MCF 10A (cell line): ENCODE measurements at regions not wholly inside any gene's neighbourhood (a gene's known extent, or its start where the extent isn't known, plus 50 kb on each side); places are given as distances from the start of the nearest gene placed in this dataset.
A peak's percentile ranks its signal among the peaks of the same experiment; 100 is the strongest.

Experiments
- BruUV-seq: library from RNA; stranded (reverse); fragments of 400-500 nt; replicated peaks from 2 replicates; lab custom pipeline; 2021; lab: Mats Ljungman, UMichigan
- CTCF ChIA-PET: fragments of 300-600 bp; sonication (Branson Sonifier 250); formaldehyde crosslinking; extraction: SDS; loops from one replicate; lab custom pipeline; 2021; ENCODE audit warnings: antibody characterized with exemption, inconsistent platforms; lab: Yijun Ruan, JAX
- POLR2A ChIA-PET: fragments of 300-600, 350-650 bp; sonication (Branson Sonifier 250); formaldehyde crosslinking; extraction: SDS; loops from one replicate; lab custom pipeline; 2020; ENCODE audit warnings: antibody characterized with exemption, inconsistent platforms; lab: Yijun Ruan, JAX
- DNase-seq: peaks from one replicate; pipeline ENCODE4 v3.0.0-alpha.2; 2018; ENCODE audit not compliant: unreplicated experiment
- H3K27ac Mint-ChIP-seq: one replicate; pipeline ENCODE4 v1.8.0; 2022; ENCODE audit warnings: mild to moderate bottlenecking, low read depth, mixed read lengths; ENCODE audit not compliant: unreplicated experiment
- H3K27me3 Mint-ChIP-seq: one replicate; pipeline ENCODE4 v1.8.0; 2022; ENCODE audit warnings: mixed read lengths; ENCODE audit not compliant: insufficient read depth, unreplicated experiment
- H3K36me3 Mint-ChIP-seq: one replicate; pipeline ENCODE4 v1.8.0; 2022; ENCODE audit warnings: mild to moderate bottlenecking, moderate library complexity, mixed read lengths; ENCODE audit not compliant: insufficient read depth, unreplicated experiment
- H3K4me1 Mint-ChIP-seq: one replicate; pipeline ENCODE4 v1.8.0; 2022; ENCODE audit warnings: mixed read lengths; ENCODE audit not compliant: insufficient read depth, unreplicated experiment
- H3K4me3 Mint-ChIP-seq: one replicate; pipeline ENCODE4 v1.8.0; 2022; ENCODE audit warnings: mild to moderate bottlenecking, moderate library complexity, mixed read lengths; ENCODE audit not compliant: unreplicated experiment
- H3K9me3 Mint-ChIP-seq: one replicate; pipeline ENCODE4 v1.8.0; 2022; ENCODE audit warnings: mixed read lengths; ENCODE audit not compliant: unreplicated experiment
- CTCF ChIP-seq: fragments of 200-600 bp; IDR thresholded peaks from one replicate; pipeline ENCODE4 v1.8.0; 2022; ENCODE audit warnings: antibody characterized with exemption, mild to moderate bottlenecking; ENCODE audit not compliant: unreplicated experiment
- intact Hi-C: fragments of 100-400 bp; cut with micrococcal nuclease; formaldehyde crosslinking; loops from 2 replicates; pipeline ENCODE4 v1.14.1; 2022

GRCh38 chr6:156713548-156713947 is 63.6 kb upstream of the ARID1B start:
- Mint-ChIP-seq H3K4me3 (no peak overlapping the region), H3K27ac (no peak overlapping the region), H3K9me3 (no peaks in the 10 kb centered on the region), H3K36me3 (no peaks in the 10 kb centered on the region), H3K4me1 (no peaks in the 10 kb centered on the region), H3K27me3 (no peaks in the 10 kb centered on the region)
- intact Hi-C loops, result no loop called here
- no peak for DNase-seq
- BruUV-seq, result no TSS peak
- ChIA-PET POLR2A (interaction anchor here (1.4 kb wide), 1 partner anchor 67 kb away, joined by 5 read pairs; no protein-coding TSS in a partner anchor), CTCF (interaction anchor here (0.5 to 1.7 kb wide), 2 partner anchors 27 to 146 kb away, joined by 3 to 4 read pairs; no protein-coding TSS in a partner anchor)
- TF ChIP-seq CTCF, result no peak

GRCh38 chr6:156710479-156710878 is 66.7 kb upstream of the ARID1B start:
- ChIA-PET POLR2A (interaction anchor here (0.5 to 1.5 kb wide), 2 partner anchors 14 to 66 kb away, joined by 3 to 6 read pairs; partner anchors contain the start of gene ARID1B), CTCF (no interaction called here)
- peak; percentile 8 for DNase-seq
- Mint-ChIP-seq H3K27me3 (no peaks in the 10 kb centered on the region), H3K36me3 (no peaks in the 10 kb centered on the region), H3K27ac (no peak overlapping the region), H3K4me3 (no peak overlapping the region), H3K4me1 (no peaks in the 10 kb centered on the region), H3K9me3 (no peaks in the 10 kb centered on the region)
- no TSS peak for BruUV-seq
- no peak for TF ChIP-seq CTCF
- intact Hi-C loops, result no loop called here

- no peaks in the 10 kb centered on the region for H3K27me3 Mint-ChIP-seq
- no peaks in the 10 kb centered on the region for H3K36me3 Mint-ChIP-seq
- no peak for DNase-seq
- no TSS peak for BruUV-seq
- ChIA-PET CTCF (no interaction called here), POLR2A (interaction anchor here (2.0 kb wide), 1 partner anchor 13 kb away, joined by 7 read pairs; no protein-coding TSS in a partner anchor)
- no peaks in the 10 kb centered on the region for H3K4me1 Mint-ChIP-seq
- intact Hi-C loops, result no loop called here
- no peaks in the 10 kb centered on the region for H3K9me3 Mint-ChIP-seq
- no peak overlapping the region for H3K4me3 Mint-ChIP-seq
- TF ChIP-seq CTCF, result no peak
- no peak overlapping the region for H3K27ac Mint-ChIP-seq
These were observed 69.4 kb upstream of the ARID1B start for GRCh38 chr6:156707818-156708217.

GRCh38 chr6:156703719-156704118 is 73.5 kb upstream of the ARID1B start:
- CTCF ChIA-PET, result interaction anchor here (0.6 kb wide), 2 partner anchors 20 to 467 kb away, joined by 3 read pairs; no protein-coding TSS in a partner anchor
- Mint-ChIP-seq H3K9me3 (no peaks in the 10 kb centered on the region), H3K27ac (no peak overlapping the region), H3K4me3 (no peak overlapping the region), H3K4me1 (peaks cover 8% of the 10 kb centered on the region), H3K27me3 (no peaks in the 10 kb centered on the region), H3K36me3 (no peaks in the 10 kb centered on the region)
- POLR2A ChIA-PET, result no interaction called here
- intact Hi-C loops, result no loop called here
- no peak for TF ChIP-seq CTCF
- peak; percentile 31 for DNase-seq
- BruUV-seq, result no TSS peak
